GM10248 (cell line): ENCODE measurements at regions not wholly inside any gene's neighbourhood (a gene's known extent, or its start where the extent isn't known, plus 50 kb on each side); places are given as distances from the start of the nearest gene placed in this dataset.

Experiments
- CTCF ChIA-PET: fragments of 300-600 bp; sonication (Branson Sonifier 250); formaldehyde crosslinking; extraction: SDS; loops from one replicate; lab custom pipeline; 2021; ENCODE audit warnings: antibody characterized with exemption; lab: Yijun Ruan, JAX
- POLR2A ChIA-PET: fragments of 350-650 bp; sonication (Branson Sonifier 250); formaldehyde crosslinking; extraction: SDS; loops from one replicate; lab custom pipeline; 2020; ENCODE audit warnings: antibody characterized with exemption; lab: Yijun Ruan, JAX
- DNase-seq: peaks from one replicate; pipeline ENCODE4 v3.0.0; 2012; ENCODE audit errors: extremely low spot score
- CTCF ChIP-seq: IDR thresholded peaks from 2 replicates; pipeline ENCODE4 v1.5.1; 2012; ENCODE audit warnings: mild to moderate bottlenecking, low read depth; ENCODE audit errors: extremely low read depth, missing control alignments, control extremely low read depth

GRCh38 chr18:54700580-54700979 lies 109.5 kb downstream of the DYNAP start:
- no peak for DNase-seq
- POLR2A ChIA-PET, result no interaction called here
- TF ChIP-seq CTCF, result no peak
- CTCF ChIA-PET, result no interaction called here

- ChIA-PET POLR2A (no interaction called here), CTCF (no interaction called here)
- no peak for DNase-seq
- TF ChIP-seq CTCF, result no peak
These were observed 111.6 kb downstream of the DYNAP start for GRCh38 chr18:54702686-54703085.

DNA sequence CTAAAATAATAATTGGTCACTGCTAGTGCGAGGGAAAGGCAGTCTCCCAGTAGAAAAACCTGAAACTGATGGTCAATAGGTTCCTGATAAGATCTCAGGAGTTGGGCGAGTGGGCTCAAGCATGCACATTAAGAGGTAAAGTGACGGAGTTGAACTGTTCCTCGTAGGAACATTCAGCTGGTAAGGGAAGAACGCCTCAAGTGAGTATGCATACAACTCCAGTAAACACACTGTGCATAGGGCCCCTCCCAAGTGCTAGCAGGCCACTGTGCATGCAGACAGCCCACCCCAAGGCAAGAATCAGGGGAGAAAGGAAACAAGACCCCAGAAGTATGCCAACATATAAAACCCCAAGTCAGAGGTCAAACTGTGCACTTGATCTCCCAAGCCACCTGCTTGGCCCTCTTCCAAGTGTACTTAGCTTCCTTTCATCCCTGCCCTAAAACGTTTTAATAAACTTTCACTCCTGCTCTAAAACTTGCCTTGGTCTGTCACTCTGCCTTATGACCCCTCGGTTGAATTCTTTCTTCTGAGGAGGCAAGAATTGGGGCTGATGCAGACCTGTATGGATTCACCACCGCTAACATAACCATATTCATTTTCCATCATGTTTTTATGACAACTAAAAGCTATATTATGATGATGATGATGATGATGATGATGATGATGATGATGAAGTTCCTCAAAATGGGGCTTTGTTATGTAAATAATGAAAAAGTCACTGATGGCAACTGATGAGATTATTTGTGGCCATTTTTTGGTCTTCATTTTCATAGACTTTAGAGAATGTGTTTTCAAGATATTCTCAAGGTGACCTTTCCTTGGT lies 118.0 kb upstream of the RAB27B start:
- CTCF ChIA-PET, result interaction anchor here (1.0 kb wide), 1 partner anchor 13 kb away, joined by 3 read pairs; no protein-coding TSS in a partner anchor
- POLR2A ChIA-PET, result no interaction called here
- TF ChIP-seq CTCF, result no peak
- DNase-seq, result no peak

- CTCF ChIA-PET, result no interaction called here
- no peak for TF ChIP-seq CTCF
- POLR2A ChIA-PET, result no interaction called here
- DNase-seq, result no peak
These were observed 117.4 kb upstream of the RAB27B start for GRCh38 chr18:54710900-54711281.

- CTCF ChIA-PET, result no interaction called here
- TF ChIP-seq CTCF, result no peak
- POLR2A ChIA-PET, result no interaction called here
- DNase-seq, result no peak
These were observed 116.0 kb upstream of the RAB27B start for GRCh38 chr18:54712306-54712705.

GRCh38 chr18:54712758-54713157 lies 115.5 kb upstream of the RAB27B start:
- DNase-seq, result no peak
- ChIA-PET CTCF (no interaction called here), POLR2A (no interaction called here)
- TF ChIP-seq CTCF, result no peak
